Neural cell (in vitro differentiated cells): ENCODE measurements at regions not wholly inside any gene's neighbourhood (a gene's known extent, or its start where the extent isn't known, plus 50 kb on each side); places are given as distances from the start of the nearest gene placed in this dataset.

Experiments used
- H2AFZ ChIP-seq: fragments of 200-600, 300-800 bp; sonication (generic), shearing (Covaris generic); 2 replicates; pipeline ENCODE4 v1.6.0; 2014; ENCODE audit warnings: low read depth, mild to moderate bottlenecking, antibody characterized with exemption, low read length, moderate library complexity
- H3F3A ChIP-seq: fragments of 200-600 bp; shearing (Covaris generic); 2 replicates; pipeline ENCODE4 v1.6.1; 2016; ENCODE audit warnings: mild to moderate bottlenecking, moderate library complexity, mixed read lengths, antibody characterized with exemption, low read length; ENCODE audit not compliant: insufficient read depth, poor library complexity, severe bottlenecking
- H3K27ac ChIP-seq: fragments of 200-600, 300-800 bp; sonication (generic), shearing (Covaris generic); 2 replicates; pipeline ENCODE4 v1.5.1; 2014; ENCODE audit warnings: mild to moderate bottlenecking, low read length, moderate library complexity
- H3K27me3 ChIP-seq: fragments of 300-800, 200-600 bp; sonication (generic), shearing (Covaris generic); 2 replicates; pipeline ENCODE4 v1.6.0; 2014; ENCODE audit warnings: mild to moderate bottlenecking, low read depth, low read length, moderate library complexity; ENCODE audit not compliant: insufficient read depth
- H3K36me3 ChIP-seq: fragments of 300-800, 200-600 bp; sonication (generic), shearing (Covaris generic); 2 replicates; pipeline ENCODE4 v1.5.1; 2014; ENCODE audit warnings: mild to moderate bottlenecking, antibody characterized with exemption, low read length, moderate library complexity; ENCODE audit not compliant: insufficient read depth
- H3K4me2 ChIP-seq: fragments of 300-800, 200-600 bp; sonication (generic), shearing (Covaris generic); 2 replicates; pipeline ENCODE4 v1.6.0; 2014; ENCODE audit warnings: mild to moderate bottlenecking, low read length
- H3K4me3 ChIP-seq: fragments of 300-800, 200-600 bp; sonication (generic), shearing (Covaris generic); 2 replicates; pipeline ENCODE4 v1.5.1; 2014; ENCODE audit warnings: mild to moderate bottlenecking, low read length, moderate library complexity
- H3K79me2 ChIP-seq: fragments of 200-600 bp; shearing (Covaris generic); replicated peaks from 2 replicates; pipeline ENCODE4 v1.6.0; 2014; ENCODE audit warnings: mild to moderate bottlenecking, low read length, moderate library complexity; ENCODE audit not compliant: insufficient read depth
- H3K9ac ChIP-seq: fragments of 300-800, 200-600 bp; sonication (generic), shearing (Covaris generic); 2 replicates; pipeline ENCODE4 v1.6.1; 2016; ENCODE audit warnings: mild to moderate bottlenecking, low read length, mixed read lengths
- H3K9me2 ChIP-seq: fragments of 200-600 bp; shearing (Covaris generic); 2 replicates; pipeline ENCODE4 v1.6.1; 2016; ENCODE audit warnings: mild to moderate bottlenecking, low read length, mixed read lengths; ENCODE audit not compliant: insufficient read depth
- H3K9me3 ChIP-seq: fragments of 200-600, 300-800 bp; sonication (generic), shearing (Covaris generic); 2 replicates; pipeline ENCODE4 v1.6.1; 2016; ENCODE audit warnings: mild to moderate bottlenecking, mixed run types, low read length, moderate library complexity, mixed read lengths
- H4K20me1 ChIP-seq: fragments of 200-600 bp; shearing (Covaris generic); 2 replicates; pipeline ENCODE4 v1.6.1; 2016; ENCODE audit warnings: mild to moderate bottlenecking, mixed run types; ENCODE audit not compliant: insufficient read depth
- EP300 ChIP-seq: fragments of 450-650 bp; conservative IDR thresholded peaks from 2 replicates; pipeline ENCODE4 v1.6.1; 2014; ENCODE audit warnings: antibody characterized with exemption, mild to moderate bottlenecking, moderate library complexity; ENCODE audit not compliant: poor library complexity, severe bottlenecking
- EZH2 ChIP-seq: fragments of 200-600, 300-800 bp; shearing (Covaris generic), sonication (generic); IDR thresholded peaks from 2 replicates; pipeline ENCODE4 v1.6.1; 2014; ENCODE audit warnings: antibody characterized with exemption, low read length, borderline replicate concordance, mild to moderate bottlenecking; ENCODE audit not compliant: insufficient read depth, poor library complexity, severe bottlenecking
- MXI1 ChIP-seq: fragments of 450-650 bp; conservative IDR thresholded peaks from 2 replicates; pipeline ENCODE4 v1.6.1; 2014; ENCODE audit warnings: antibody characterized with exemption, mild to moderate bottlenecking; ENCODE audit not compliant: poor library complexity, severe bottlenecking
- POLR2AphosphoS5 ChIP-seq: IDR thresholded peaks from 2 replicates; pipeline ENCODE4 v1.6.1; 2012
- RAD21 ChIP-seq: fragments of 450-650 bp; conservative IDR thresholded peaks from 2 replicates; pipeline ENCODE4 v1.6.1; 2014; ENCODE audit warnings: antibody characterized with exemption, mild to moderate bottlenecking, moderate library complexity
- REST ChIP-seq: IDR thresholded peaks from 2 replicates; pipeline ENCODE4 v1.6.1; 2012; ENCODE audit warnings: borderline replicate concordance
- SMC3 ChIP-seq: fragments of 450-650 bp; conservative IDR thresholded peaks from 2 replicates; pipeline ENCODE4 v1.6.1; 2014; ENCODE audit warnings: antibody characterized with exemption, mild to moderate bottlenecking, moderate library complexity; ENCODE audit not compliant: poor library complexity
- TAF1 ChIP-seq: IDR thresholded peaks from 2 replicates; pipeline ENCODE4 v1.6.1; 2012; ENCODE audit warnings: low read depth
- TF ChIP-seq, protein P1 (sequence below): fragments of 450-650 bp; IDR thresholded peaks from 2 replicates; pipeline ENCODE4 v1.5.1; 2014; ENCODE audit warnings: antibody characterized with exemption, mild to moderate bottlenecking, moderate library complexity; ENCODE audit not compliant: poor library complexity, severe bottlenecking

GRCh38 chr7:52297128-52297527, 738.3 kb upstream of the POM121L12 start:
- TF ChIP-seq POLR2AphosphoS5: no peak
- TF ChIP-seq EP300: no peak
- no peak for TF ChIP-seq MXI1
- no peak for TF ChIP-seq REST
- TF ChIP-seq TAF1: no peak
- TF ChIP-seq RAD21: no peak
- Histone ChIP-seq H3K79me2 (no peaks in the 10 kb centered on the region), H3K9me3 (no peaks in the 10 kb centered on the region), H3F3A (no peaks in the 10 kb centered on the region), H3K4me3 (no peak overlapping the region), H3K9me2 (no peaks in the 10 kb centered on the region), H4K20me1 (no peaks in the 10 kb centered on the region), H3K27ac (no peak overlapping the region), H3K9ac (no peak overlapping the region), H2AFZ (no peak overlapping the region), H3K36me3 (no peaks in the 10 kb centered on the region), H3K4me2 (no peak overlapping the region), H3K27me3 (no peaks in the 10 kb centered on the region)

DNA sequence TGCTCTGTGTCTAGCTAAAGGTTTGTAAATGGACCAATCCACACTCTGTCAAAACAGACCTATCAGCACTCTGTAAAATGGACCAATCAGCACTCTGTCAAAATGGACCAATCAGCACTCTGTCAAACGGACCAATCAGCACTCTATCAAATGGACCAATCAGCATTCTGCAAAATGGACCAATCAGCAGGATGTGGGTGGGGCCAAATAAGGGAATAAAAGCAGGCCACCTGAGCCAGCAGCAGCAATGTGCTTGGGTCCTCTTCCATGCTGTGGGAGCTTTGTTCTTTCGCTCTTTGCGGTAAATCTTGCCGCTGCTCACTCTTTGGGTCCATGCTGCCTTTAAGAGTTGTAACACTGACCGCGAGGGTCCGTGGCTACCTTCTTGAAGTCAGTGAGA, 740.5 kb upstream of the POM121L12 start:
- Histone ChIP-seq H4K20me1 (no peaks in the 10 kb centered on the region), H3K9me2 (no peaks in the 10 kb centered on the region), H3K27ac (no peak overlapping the region), H3K4me2 (no peak overlapping the region), H3K79me2 (no peaks in the 10 kb centered on the region), H3K4me3 (no peak overlapping the region), H3K36me3 (no peaks in the 10 kb centered on the region), H3K9ac (no peak overlapping the region), H3F3A (no peaks in the 10 kb centered on the region), H3K27me3 (no peaks in the 10 kb centered on the region), H3K9me3 (no peaks in the 10 kb centered on the region), H2AFZ (no peak overlapping the region)
- TF ChIP-seq SMC3 (no peak), EP300 (no peak), POLR2AphosphoS5 (no peak), RAD21 (no peak), MXI1 (no peak), EZH2 (no peak), REST (no peak)
- TF ChIP-seq, protein P1, sequence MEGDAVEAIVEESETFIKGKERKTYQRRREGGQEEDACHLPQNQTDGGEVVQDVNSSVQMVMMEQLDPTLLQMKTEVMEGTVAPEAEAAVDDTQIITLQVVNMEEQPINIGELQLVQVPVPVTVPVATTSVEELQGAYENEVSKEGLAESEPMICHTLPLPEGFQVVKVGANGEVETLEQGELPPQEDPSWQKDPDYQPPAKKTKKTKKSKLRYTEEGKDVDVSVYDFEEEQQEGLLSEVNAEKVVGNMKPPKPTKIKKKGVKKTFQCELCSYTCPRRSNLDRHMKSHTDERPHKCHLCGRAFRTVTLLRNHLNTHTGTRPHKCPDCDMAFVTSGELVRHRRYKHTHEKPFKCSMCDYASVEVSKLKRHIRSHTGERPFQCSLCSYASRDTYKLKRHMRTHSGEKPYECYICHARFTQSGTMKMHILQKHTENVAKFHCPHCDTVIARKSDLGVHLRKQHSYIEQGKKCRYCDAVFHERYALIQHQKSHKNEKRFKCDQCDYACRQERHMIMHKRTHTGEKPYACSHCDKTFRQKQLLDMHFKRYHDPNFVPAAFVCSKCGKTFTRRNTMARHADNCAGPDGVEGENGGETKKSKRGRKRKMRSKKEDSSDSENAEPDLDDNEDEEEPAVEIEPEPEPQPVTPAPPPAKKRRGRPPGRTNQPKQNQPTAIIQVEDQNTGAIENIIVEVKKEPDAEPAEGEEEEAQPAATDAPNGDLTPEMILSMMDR: no peak
